HG03175 (cell line): ENCODE measurements at regions not wholly inside any gene's neighbourhood (a gene's known extent, or its start where the extent isn't known, plus 50 kb on each side); places are given as distances from the start of the nearest gene placed in this dataset.
"Not testable (repeated sequence)": the region's sequence is repeated elsewhere in the genome, so short reads cannot be mapped to it uniquely, and the experiment has no call there.

Source experiments
- ATAC-seq: cut with Tn5 transposase; IDR thresholded peaks from one replicate; pipeline ENCODE4 v1.9.1; 2021; ENCODE audit warnings: mild to moderate bottlenecking, moderate library complexity; ENCODE audit not compliant: unreplicated experiment

- ATAC-seq, result peak; percentile 90
These were observed 88.0 kb upstream of the RPRML start for GRCh38 chr17:47066841-47067682.

GRCh38 chr17:47066095-47066494 lies 87.0 kb upstream of the RPRML start:
- ATAC-seq, result no peak

GRCh38 chr17:47064684-47065083 lies 85.6 kb upstream of the RPRML start:
- no peak for ATAC-seq

DNA sequence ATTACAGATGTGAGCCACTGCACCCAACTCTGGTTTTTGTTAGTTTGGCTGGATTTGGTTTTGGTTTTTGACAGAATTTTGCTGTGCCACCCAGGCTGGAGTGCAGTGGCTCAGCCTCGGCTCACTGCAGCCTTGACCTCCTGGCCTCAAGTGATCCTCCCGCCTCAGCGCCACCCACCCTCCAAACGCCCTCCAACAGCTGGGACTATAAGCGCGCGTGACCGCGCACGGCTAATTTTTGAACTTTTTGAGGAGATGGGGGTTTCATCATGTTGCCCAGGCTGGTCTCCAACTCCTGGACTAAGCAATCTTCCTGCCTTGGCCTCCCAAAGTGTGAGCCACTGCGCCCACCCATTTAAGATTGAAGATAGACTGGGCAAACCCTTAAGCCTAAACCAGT lies 84.4 kb upstream of the RPRML start:
- ATAC-seq, result no peak

- ATAC-seq, result not testable (repeated sequence)
These were observed 83.8 kb upstream of the RPRML start for GRCh38 chr17:47062851-47063250.

DNA sequence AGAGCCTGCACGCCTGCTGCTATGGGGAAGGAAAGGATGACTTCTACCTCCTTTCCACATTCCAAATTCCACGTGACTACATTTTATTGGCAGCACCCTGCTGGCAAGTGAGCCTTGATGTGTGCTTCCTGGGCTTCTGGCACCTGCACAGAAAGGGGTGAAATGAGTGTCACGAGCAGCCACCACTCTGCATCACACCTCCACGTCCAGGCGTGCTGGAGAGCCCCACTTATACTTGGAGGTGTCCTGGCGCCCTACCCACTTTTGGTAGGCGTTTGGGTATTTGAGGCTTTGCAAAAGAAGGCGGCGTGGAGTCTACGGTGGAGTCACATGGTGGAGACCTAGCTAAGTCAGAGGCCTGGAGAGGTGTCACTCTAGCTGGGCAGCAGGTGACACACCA lies 81.0 kb upstream of the RPRML start:
- ATAC-seq, result not testable (repeated sequence)

- ATAC-seq, result no peak
These were observed 78.8 kb upstream of the RPRML start for GRCh38 chr17:47057830-47058229.

DNA sequence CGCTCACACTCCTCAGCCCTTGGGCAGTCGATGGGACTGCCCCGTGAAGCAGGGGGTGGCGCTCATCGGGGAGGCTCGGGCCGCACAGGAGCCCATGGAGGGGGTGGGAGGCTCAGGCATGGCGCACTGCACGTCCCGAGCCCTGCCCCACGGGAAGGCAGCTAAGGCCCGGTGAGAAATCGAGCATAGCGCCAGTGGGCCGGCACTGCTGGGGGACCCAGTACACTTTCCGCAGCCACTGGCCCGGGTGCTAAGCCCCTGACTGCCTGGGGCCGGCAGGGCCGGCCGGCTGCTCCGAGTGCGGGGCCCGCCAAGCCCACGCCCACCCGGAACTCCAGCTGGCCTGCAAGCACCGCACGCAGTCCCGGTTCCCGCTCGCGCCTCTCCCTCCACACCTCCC lies 78.2 kb upstream of the RPRML start:
- not testable (repeated sequence) for ATAC-seq

DNA sequence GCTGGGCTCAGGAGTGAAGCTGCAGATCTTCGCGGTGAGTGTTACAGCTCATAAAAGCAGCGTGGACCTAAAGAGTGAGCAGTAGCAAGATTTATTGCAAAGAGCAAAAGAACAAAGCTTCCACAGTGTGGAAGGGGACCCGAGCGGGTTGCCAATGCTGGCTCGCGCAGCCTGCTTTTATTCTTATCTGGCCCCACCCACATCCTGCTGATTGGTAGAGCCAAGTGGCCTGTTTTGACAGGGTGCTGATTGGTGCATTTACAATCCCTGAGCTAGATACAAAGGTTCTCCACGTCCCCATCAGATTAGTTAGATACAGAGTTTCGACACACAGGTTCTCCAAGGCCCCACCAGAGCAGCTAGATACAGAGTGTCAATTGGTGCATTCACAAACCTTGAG lies 77.6 kb upstream of the RPRML start:
- ATAC-seq, result not testable (repeated sequence)
